ENCODE measurements at regions not wholly inside any gene's neighbourhood (a gene's known extent, or its start where the extent isn't known, plus 50 kb on each side); places are given as distances from the start of the nearest gene placed in this dataset.

GRCh38 chr12:114501474-114501807 is 95.5 kb upstream of the TBX5 start:
- Mint-ChIP-seq H3K27ac (ENCODE audit: low read depth, unreplicated experiment) (no peak overlapping the region), H3K4me1 (ENCODE audit: insufficient read depth, unreplicated experiment) (no peaks in the 10 kb centered on the region), H3K4me3 (ENCODE audit: unreplicated experiment) (no peak overlapping the region), H3K9me3 (ENCODE audit: unreplicated experiment) (no peaks in the 10 kb centered on the region), H3K36me3 (ENCODE audit: insufficient read depth, unreplicated experiment) (no peaks in the 10 kb centered on the region), H3K27me3 (ENCODE audit: insufficient read depth, unreplicated experiment) (peaks cover 84% of the 10 kb centered on the region)
- intact Hi-C loops (cut with micrococcal nuclease) = loop anchor here (10.0 kb wide), 1 partner anchor 337 kb away; no protein-coding TSS in a partner anchor
- DNase-seq (ENCODE audit: unreplicated experiment) = no peak
- BruUV-seq (replicated peaks) = no TSS peak
- POLR2A ChIA-PET = interaction anchor here (0.6 kb wide), 1 partner anchor 927 kb away, joined by 3 read pairs; no protein-coding TSS in a partner anchor
- TF ChIP-seq CTCF (IDR thresholded peaks at IDR 0.05; ENCODE audit: unreplicated experiment) = no peak
- CTCF ChIA-PET = interaction anchor here (0.6 to 2.6 kb wide), 5 partner anchors 24 to 535 kb away, joined by 3 to 13 read pairs (median 6); partner anchors contain the start of gene RBM19

- no peak for TF ChIP-seq CTCF (IDR thresholded peaks at IDR 0.05; ENCODE audit: unreplicated experiment)
- Mint-ChIP-seq H3K27me3 (ENCODE audit: insufficient read depth, unreplicated experiment) (peaks cover 84% of the 10 kb centered on the region), H3K27ac (ENCODE audit: low read depth, unreplicated experiment) (no peak overlapping the region), H3K4me1 (ENCODE audit: insufficient read depth, unreplicated experiment) (no peaks in the 10 kb centered on the region), H3K4me3 (ENCODE audit: unreplicated experiment) (no peak overlapping the region), H3K36me3 (ENCODE audit: insufficient read depth, unreplicated experiment) (no peaks in the 10 kb centered on the region), H3K9me3 (ENCODE audit: unreplicated experiment) (no peaks in the 10 kb centered on the region)
- no peak for DNase-seq (ENCODE audit: unreplicated experiment)
- ChIA-PET CTCF (interaction anchor here (0.5 to 2.6 kb wide), 7 partner anchors 9 to 1807 kb away, joined by 3 to 13 read pairs (median 3); partner anchors contain the start of gene RBM19), POLR2A (interaction anchor here (0.6 kb wide), 1 partner anchor 926 kb away, joined by 3 read pairs; no protein-coding TSS in a partner anchor)
- BruUV-seq (replicated peaks) = no TSS peak
- intact Hi-C loops (cut with micrococcal nuclease) = loop anchor here (10.0 kb wide), 1 partner anchor 336 kb away; no protein-coding TSS in a partner anchor
Measured at GRCh38 chr12:114500775-114501473, 95.0 kb upstream of the TBX5 start.

- CTCF ChIA-PET = interaction anchor here (0.7 to 1.0 kb wide), 3 partner anchors 8 to 520 kb away, joined by 3 to 6 read pairs (median 4); no protein-coding TSS in a partner anchor
Measured at GRCh38 chr12:114500131-114500530, 94.2 kb upstream of the TBX5 start.

More at GRCh38 chr12:114500131-114500530, 94.2 kb upstream of the TBX5 start:
- Mint-ChIP-seq H3K9me3 (ENCODE audit: unreplicated experiment) (no peaks in the 10 kb centered on the region), H3K27ac (ENCODE audit: low read depth, unreplicated experiment) (no peak overlapping the region), H3K4me1 (ENCODE audit: insufficient read depth, unreplicated experiment) (no peaks in the 10 kb centered on the region), H3K4me3 (ENCODE audit: unreplicated experiment) (no peak overlapping the region), H3K27me3 (ENCODE audit: insufficient read depth, unreplicated experiment) (peaks cover 76% of the 10 kb centered on the region), H3K36me3 (ENCODE audit: insufficient read depth, unreplicated experiment) (no peaks in the 10 kb centered on the region)
- intact Hi-C loops (cut with micrococcal nuclease) = loop anchor here (10.0 kb wide), 1 partner anchor 335 kb away; no protein-coding TSS in a partner anchor
- no peak for TF ChIP-seq CTCF (IDR thresholded peaks at IDR 0.05; ENCODE audit: unreplicated experiment)
- BruUV-seq (replicated peaks) = no TSS peak
- POLR2A ChIA-PET = no interaction called here
- no peak for DNase-seq (ENCODE audit: unreplicated experiment)

Measured in MCF 10A (cell line).